CD14-positive monocyte (primary cell): ENCODE measurements at regions not wholly inside any gene's neighbourhood (a gene's known extent, or its start where the extent isn't known, plus 50 kb on each side); places are given as distances from the start of the nearest gene placed in this dataset.

Experiments
- DNase-seq, 3 donors: peaks; one replicate each; pipeline ENCODE4 v3.0.0-alpha.2; 2011 to 2022
- H2AFZ ChIP-seq: 2 replicates; pipeline ENCODE4 v1.6.0; 2012; ENCODE audit warnings: mild to moderate bottlenecking, low read depth, low read length, inconsistent platforms; ENCODE audit not compliant: insufficient read depth, poor library complexity, severe bottlenecking
- H3K27ac ChIP-seq, 2 donors: 1 replicate in 1 of 2; 2 replicates in 1 of 2; pipeline ENCODE4 v1.5.1; 2012 to 2013; ENCODE audit warnings: low read length in 2 of 2, control low read depth in 1 of 2, inconsistent platforms in 1 of 2, low read depth in 1 of 2, mild to moderate bottlenecking in 1 of 2
- H3K27me3 ChIP-seq, 2 donors: one replicate each; pipeline versions ENCODE4 v1.6.0 to v1.6.1; 2011 to 2013; ENCODE audit warnings: low read length in 2 of 2; ENCODE audit not compliant: control insufficient read depth in 2 of 2, insufficient read depth in 2 of 2
- H3K36me3 ChIP-seq, 2 donors: replicated peaks in 1 of 2; 1 replicate in 1 of 2; 2 replicates in 1 of 2; pipeline versions ENCODE4 v1.5.1 to v1.6.1; 2012 to 2013; ENCODE audit warnings: low read length in 2 of 2, control low read depth in 1 of 2, inconsistent platforms in 1 of 2, mild to moderate bottlenecking in 1 of 2; ENCODE audit not compliant: insufficient read depth in 2 of 2, control insufficient read depth in 1 of 2
- H3K4me1 ChIP-seq, 2 donors: 1 replicate in 1 of 2; 2 replicates in 1 of 2; pipeline versions ENCODE4 v1.5.1 to v1.6.1; 2012 to 2013; ENCODE audit warnings: low read length in 2 of 2, control low read depth in 1 of 2, inconsistent platforms in 1 of 2, mild to moderate bottlenecking in 1 of 2, moderate library complexity in 1 of 2; ENCODE audit not compliant: insufficient read depth in 2 of 2, control insufficient read depth in 1 of 2
- H3K4me2 ChIP-seq: replicated peaks from 2 replicates; pipeline ENCODE3; 2012; ENCODE audit warnings: low read length, moderate library complexity, mild to moderate bottlenecking; ENCODE audit not compliant: poor library complexity, severe bottlenecking; ENCODE audit errors: extremely low read depth
- H3K4me3 ChIP-seq, 3 experiments: fragments of 200-600 bp in 1 of 3; sonication (generic) in 1 of 3; replicated peaks in 1 of 3; 1 replicate in 2 of 3; 2 replicates in 1 of 3; pipeline ENCODE4 v1.5.1; 2011 to 2013; ENCODE audit warnings: low read length in 3 of 3, mild to moderate bottlenecking in 3 of 3, control low read depth in 2 of 3, low read depth in 2 of 3, inconsistent platforms in 1 of 3, moderate library complexity in 1 of 3
- H3K79me2 ChIP-seq: 2 replicates; pipeline ENCODE4 v1.6.0; 2012; ENCODE audit warnings: mild to moderate bottlenecking, control low read depth, inconsistent platforms, low read length, moderate library complexity; ENCODE audit not compliant: insufficient read depth
- H3K9ac ChIP-seq: 2 replicates; pipeline ENCODE4 v1.6.0; 2017; ENCODE audit warnings: low read length, mild to moderate bottlenecking; ENCODE audit not compliant: insufficient read depth, poor library complexity, severe bottlenecking
- H3K9me3 ChIP-seq, 2 donors: replicated peaks in 1 of 2; 1 replicate in 1 of 2; 2 replicates in 1 of 2; pipeline versions ENCODE4 v1.5.1 to v1.6.1; 2012 to 2013; ENCODE audit warnings: low read length in 2 of 2, control low read depth in 1 of 2; ENCODE audit not compliant: control insufficient read depth in 1 of 2, insufficient read depth in 1 of 2
- H4K20me1 ChIP-seq: 2 replicates; pipeline ENCODE4 v1.6.0; 2012; ENCODE audit warnings: mild to moderate bottlenecking, low read length, control low read depth, moderate library complexity; ENCODE audit not compliant: insufficient read depth
- H3K27ac Mint-ChIP-seq, 7 donors: one replicate each; pipeline ENCODE4 v1.8.0; 2020; ENCODE audit warnings: mild to moderate bottlenecking in 7 of 7, mixed read lengths in 7 of 7, moderate library complexity in 6 of 7, inconsistent platforms in 2 of 7
- H3K27me3 Mint-ChIP-seq, 3 donors: one replicate each; pipeline ENCODE4 v1.8.0; 2021 to 2022; ENCODE audit warnings: low read depth in 3 of 3, mild to moderate bottlenecking in 3 of 3, mixed read lengths in 3 of 3, moderate library complexity in 3 of 3, inconsistent platforms in 1 of 3
- H3K36me3 Mint-ChIP-seq, 2 donors: one replicate each; pipeline ENCODE4 v1.8.0; 2020; ENCODE audit warnings: mixed read lengths in 2 of 2, inconsistent platforms in 1 of 2, mild to moderate bottlenecking in 1 of 2
- H3K4me1 Mint-ChIP-seq: one replicate; pipeline ENCODE4 v1.8.0; 2020; ENCODE audit warnings: mild to moderate bottlenecking, mixed read lengths
- H3K4me3 Mint-ChIP-seq, 2 donors: one replicate each; pipeline ENCODE4 v1.8.0; 2020; ENCODE audit warnings: mild to moderate bottlenecking in 2 of 2, mixed read lengths in 2 of 2, moderate library complexity in 1 of 2
- H3K9me3 Mint-ChIP-seq, 7 donors: one replicate each; pipeline ENCODE4 v1.8.0; 2020 to 2022; ENCODE audit warnings: mixed read lengths in 7 of 7, mild to moderate bottlenecking in 6 of 7, moderate library complexity in 6 of 7, inconsistent platforms in 2 of 7
- WGBS: methylation state at CpG from one replicate; pipeline ENCODE4 v1.1.5; 2013; ENCODE audit warnings: missing lambda C conversion rate; ENCODE audit not compliant: insufficient coverage; 5-methylcytosine and 5-hydroxymethylcytosine counted together
- intact Hi-C, 2 donors: fragments of 100-400 bp; cut with micrococcal nuclease; formaldehyde crosslinking; loops; one replicate each; pipeline versions ENCODE4 v1.15.0 to v1.15.1; 2023
- TF ChIP-seq, protein P1 (sequence below): fragments of 200-600 bp; IDR thresholded peaks from one replicate; pipeline ENCODE4 v1.8.0; 2022; ENCODE audit warnings: antibody characterized with exemption, mild to moderate bottlenecking

DNA sequence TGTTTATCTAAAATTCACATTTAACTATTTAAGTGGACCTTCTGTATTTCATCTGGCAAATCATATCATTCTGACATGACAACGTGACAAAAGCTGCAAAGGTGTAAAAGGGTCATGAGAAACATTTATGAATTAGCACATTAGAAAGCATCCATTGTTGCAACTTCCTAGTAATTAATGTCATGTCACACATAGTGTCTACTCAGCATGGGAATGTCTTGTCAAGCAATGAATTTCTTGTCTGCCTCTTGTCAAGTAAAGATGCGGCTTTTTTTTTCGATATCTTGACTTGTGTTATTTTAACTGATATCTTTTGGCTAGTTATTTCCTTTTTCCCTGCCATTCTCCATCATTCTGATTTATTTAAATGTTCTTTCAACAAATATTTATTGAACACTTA is 463.5 kb upstream of the CXorf51B start:
- H3K27ac Mint-ChIP-seq = no peak overlapping the region
- H3K36me3 Mint-ChIP-seq = no peaks in the 10 kb centered on the region
- intact Hi-C loops = no loop called here
- no peaks in the 10 kb centered on the region for H3K4me1 Mint-ChIP-seq
- no peak for DNase-seq
- Histone ChIP-seq H4K20me1 (no peaks in the 10 kb centered on the region), H3K4me3 (no peak overlapping the region), H3K9me3 (no peaks in the 10 kb centered on the region), H3K4me2 (no peak overlapping the region), H3K27me3 (no peaks in the 10 kb centered on the region), H3K4me1 (no peaks in the 10 kb centered on the region), H3K36me3 (no peaks in the 10 kb centered on the region), H3K9ac (no peak overlapping the region), H3K79me2 (no peaks in the 10 kb centered on the region), H3K27ac (no peak overlapping the region), H2AFZ (no peak overlapping the region)
- peaks cover 0 to under 1% (median 0%) of the 10 kb centered on the region in 3 donors for H3K27me3 Mint-ChIP-seq
- H3K4me3 Mint-ChIP-seq = no peak overlapping the region
- TF ChIP-seq, protein P1, sequence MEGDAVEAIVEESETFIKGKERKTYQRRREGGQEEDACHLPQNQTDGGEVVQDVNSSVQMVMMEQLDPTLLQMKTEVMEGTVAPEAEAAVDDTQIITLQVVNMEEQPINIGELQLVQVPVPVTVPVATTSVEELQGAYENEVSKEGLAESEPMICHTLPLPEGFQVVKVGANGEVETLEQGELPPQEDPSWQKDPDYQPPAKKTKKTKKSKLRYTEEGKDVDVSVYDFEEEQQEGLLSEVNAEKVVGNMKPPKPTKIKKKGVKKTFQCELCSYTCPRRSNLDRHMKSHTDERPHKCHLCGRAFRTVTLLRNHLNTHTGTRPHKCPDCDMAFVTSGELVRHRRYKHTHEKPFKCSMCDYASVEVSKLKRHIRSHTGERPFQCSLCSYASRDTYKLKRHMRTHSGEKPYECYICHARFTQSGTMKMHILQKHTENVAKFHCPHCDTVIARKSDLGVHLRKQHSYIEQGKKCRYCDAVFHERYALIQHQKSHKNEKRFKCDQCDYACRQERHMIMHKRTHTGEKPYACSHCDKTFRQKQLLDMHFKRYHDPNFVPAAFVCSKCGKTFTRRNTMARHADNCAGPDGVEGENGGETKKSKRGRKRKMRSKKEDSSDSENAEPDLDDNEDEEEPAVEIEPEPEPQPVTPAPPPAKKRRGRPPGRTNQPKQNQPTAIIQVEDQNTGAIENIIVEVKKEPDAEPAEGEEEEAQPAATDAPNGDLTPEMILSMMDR = no peak
- H3K9me3 Mint-ChIP-seq = peaks cover 0 to 7% (median 0%) of the 10 kb centered on the region in 7 donors
- WGBS = no CpG with 5 or more reads among the region's 3 CpGs

DNA sequence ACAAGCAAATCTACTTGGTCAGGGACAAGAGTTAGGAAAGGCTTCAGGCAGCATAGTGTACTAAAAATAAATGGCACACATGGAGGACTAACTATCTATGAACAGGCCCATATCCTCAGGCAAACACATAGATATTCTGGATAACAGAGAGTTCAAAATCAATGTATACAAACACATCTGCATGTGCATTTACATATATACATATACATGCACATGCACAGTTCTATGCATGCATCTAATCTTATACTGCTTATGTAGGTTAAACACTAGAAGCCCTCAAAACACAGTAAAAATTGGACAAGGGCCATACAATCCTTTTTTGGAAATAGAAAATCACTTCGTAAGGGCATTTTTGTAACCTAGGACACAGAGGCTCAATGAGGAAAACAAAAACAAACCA is 458.0 kb upstream of the CXorf51B start:
- Histone ChIP-seq H3K9ac (no peak overlapping the region), H3K79me2 (no peaks in the 10 kb centered on the region), H3K36me3 (no peaks in the 10 kb centered on the region), H3K27me3 (no peaks in the 10 kb centered on the region), H3K9me3 (no peaks in the 10 kb centered on the region), H4K20me1 (no peaks in the 10 kb centered on the region), H3K4me3 (no peak overlapping the region), H3K4me2 (no peak overlapping the region), H3K4me1 (no peaks in the 10 kb centered on the region), H3K27ac (no peak overlapping the region), H2AFZ (no peak overlapping the region)
- WGBS = no CpG with 5 or more reads among the region's 1 CpG
- H3K27ac Mint-ChIP-seq = no peak overlapping the region
- H3K4me1 Mint-ChIP-seq = no peaks in the 10 kb centered on the region
- no peaks in the 10 kb centered on the region for H3K36me3 Mint-ChIP-seq
- peaks cover 0 to 1% (median 0%) of the 10 kb centered on the region in 3 donors for H3K27me3 Mint-ChIP-seq
- H3K4me3 Mint-ChIP-seq = no peak overlapping the region
- H3K9me3 Mint-ChIP-seq = peaks cover 0 to 2% (median 0%) of the 10 kb centered on the region in 7 donors
- intact Hi-C loops = no loop called here
- DNase-seq = no peak
- TF ChIP-seq, protein P1 = no peak
